ENCODE measurements at regions not wholly inside any gene's neighbourhood (a gene's known extent, or its start where the extent isn't known, plus 50 kb on each side); places are given as distances from the start of the nearest gene placed in this dataset.

DNA sequence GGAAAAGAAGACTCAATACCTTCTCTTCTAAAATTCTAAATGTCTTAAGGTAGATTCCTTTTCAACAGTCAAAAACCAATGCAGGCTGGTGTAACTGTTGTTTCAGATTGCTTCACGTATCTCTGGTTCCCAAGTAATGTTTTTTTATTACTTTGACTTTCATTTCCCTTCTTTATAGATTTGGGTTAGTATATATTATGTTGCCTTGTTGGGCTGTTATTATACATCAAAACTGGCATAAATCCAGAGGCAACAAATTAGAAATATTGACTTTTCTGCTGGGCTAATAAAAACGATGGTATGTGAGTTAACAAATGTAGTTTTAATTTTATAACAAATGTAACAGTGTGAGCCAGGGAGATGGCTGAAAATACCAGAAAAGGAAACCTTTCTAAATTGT lies 444.7 kb upstream of the TENM3 start:
- CTCF ChIA-PET = no interaction called here
- no peaks in the 10 kb centered on the region for H3K4me1 ChIP-seq (ENCODE audit: control insufficient read depth, insufficient read depth, low read length)
- no TSS peak for BruUV-seq (replicated peaks)

More for the DNA sequence above, 444.7 kb upstream of the TENM3 start:
- Histone ChIP-seq H3K4me2 (ENCODE audit: low read depth, low read length) (no peak overlapping the region), H3K27me3 (ENCODE audit: control insufficient read depth, insufficient read depth, low read length) (no peaks in the 10 kb centered on the region), H3K9ac (ENCODE audit: low read depth, low read length) (no peak overlapping the region), H3K23ac (ENCODE audit: low read depth, low read length) (no peak overlapping the region), H3K18ac (ENCODE audit: low read depth, low read length) (no peak overlapping the region), H2BK120ac (ENCODE audit: low read depth, low read length) (no peak overlapping the region), H4K91ac (ENCODE audit: insufficient read depth, low read depth, low read length) (no peak overlapping the region), H2AFZ (replicated peaks; ENCODE audit: low read length, poor library complexity) (no peak overlapping the region), H4K8ac (ENCODE audit: low read depth in 2 of 2, low read length in 2 of 2) (no peak overlapping the region), H2BK20ac (ENCODE audit: low read depth, low read length) (no peak overlapping the region), H3K4ac (ENCODE audit: low read depth, low read length) (no peak overlapping the region), H2BK15ac (ENCODE audit: low read depth, low read length) (no peak overlapping the region), H3K36me3 (ENCODE audit: control insufficient read depth, insufficient read depth, low read length) (no peaks in the 10 kb centered on the region), H3K14ac (replicated peaks; ENCODE audit: low read depth, low read length) (no peak overlapping the region), H3K9me3 (ENCODE audit: control insufficient read depth, insufficient read depth, low read length) (peaks cover 4% of the 10 kb centered on the region), H3K27ac (ENCODE audit: insufficient read depth, low read length) (no peak overlapping the region), H4K5ac (ENCODE audit: low read depth, low read length) (no peak overlapping the region), H2AK9ac (replicated peaks; ENCODE audit: low read depth, low read length, poor library complexity) (no peak overlapping the region), H3K79me1 (ENCODE audit: low read depth in 1 of 2, low read length in 2 of 2) (no peaks in the 10 kb centered on the region), H2BK5ac (ENCODE audit: low read depth, low read length, poor library complexity, severe bottlenecking) (no peak overlapping the region), H3K4me3 (ENCODE audit: insufficient read depth, low read depth, low read length) (no peak overlapping the region), H3K56ac (ENCODE audit: extremely low read depth, insufficient read depth, low read length) (no peak overlapping the region), H4K20me1 (ENCODE audit: insufficient read depth, low read length) (no peaks in the 10 kb centered on the region), H2AK5ac (ENCODE audit: low read depth, low read length) (no peak overlapping the region), H3K9me1 (ENCODE audit: insufficient read depth, low read length) (no peaks in the 10 kb centered on the region; the same call in 1 of the 2 replicates)
- TF ChIP-seq RCOR1 (IDR thresholded peaks at IDR 0.05; ENCODE audit: insufficient replicate concordance, low read length) (no peak), CHD1 (IDR thresholded peaks at IDR 0.05; ENCODE audit: low read depth, low read length) (no peak), MXI1 (IDR thresholded peaks at IDR 0.05; ENCODE audit: borderline replicate concordance, low read depth, low read length) (no peak)
- TF ChIP-seq, protein P1, sequence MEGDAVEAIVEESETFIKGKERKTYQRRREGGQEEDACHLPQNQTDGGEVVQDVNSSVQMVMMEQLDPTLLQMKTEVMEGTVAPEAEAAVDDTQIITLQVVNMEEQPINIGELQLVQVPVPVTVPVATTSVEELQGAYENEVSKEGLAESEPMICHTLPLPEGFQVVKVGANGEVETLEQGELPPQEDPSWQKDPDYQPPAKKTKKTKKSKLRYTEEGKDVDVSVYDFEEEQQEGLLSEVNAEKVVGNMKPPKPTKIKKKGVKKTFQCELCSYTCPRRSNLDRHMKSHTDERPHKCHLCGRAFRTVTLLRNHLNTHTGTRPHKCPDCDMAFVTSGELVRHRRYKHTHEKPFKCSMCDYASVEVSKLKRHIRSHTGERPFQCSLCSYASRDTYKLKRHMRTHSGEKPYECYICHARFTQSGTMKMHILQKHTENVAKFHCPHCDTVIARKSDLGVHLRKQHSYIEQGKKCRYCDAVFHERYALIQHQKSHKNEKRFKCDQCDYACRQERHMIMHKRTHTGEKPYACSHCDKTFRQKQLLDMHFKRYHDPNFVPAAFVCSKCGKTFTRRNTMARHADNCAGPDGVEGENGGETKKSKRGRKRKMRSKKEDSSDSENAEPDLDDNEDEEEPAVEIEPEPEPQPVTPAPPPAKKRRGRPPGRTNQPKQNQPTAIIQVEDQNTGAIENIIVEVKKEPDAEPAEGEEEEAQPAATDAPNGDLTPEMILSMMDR (conservative IDR thresholded peaks at IDR 0.05; ENCODE audit: low read depth, low read length) = no peak
- intact Hi-C loops (cut with micrococcal nuclease) (no loop called here), dilution Hi-C loops (cut with HindIII; ENCODE audit: low sequenced_read_pairs, unreplicated experiment) (no loop called here), in situ Hi-C loops (cut with MboI; ENCODE audit: low sequenced_read_pairs) (no loop called here)
- ATAC-seq (ENCODE audit: low read depth) (no peak), DNase-seq (no peak)
- no CpG with 5 or more reads among the region's 2 CpGs for WGBS, 2 experiments (ENCODE audit: extremely low coverage in 2 of 2, insufficient read length in 1 of 2)
- POLR2A ChIA-PET (ENCODE audit: unreplicated experiment) = no interaction called here

Measured in IMR-90 (cell line).